ENCODE measurements at regions not wholly inside any gene's neighbourhood (a gene's known extent, or its start where the extent isn't known, plus 50 kb on each side); places are given as distances from the start of the nearest gene placed in this dataset.
A peak's percentile ranks its signal among the peaks of the same experiment; 100 is the strongest.

- no peak for DNase-seq
- in situ Hi-C loops (cut with HindIII; ENCODE audit: low pct_ligation_motif_present, low pct_unique_long_range_greater_than_20kb, low sequenced_read_pairs), result no loop called here
Observed at GRCh38 chr12:113667676-113668356, 196.1 kb upstream of the LHX5 start.

GRCh38 chr12:113667095-113667494 lies 195.4 kb upstream of the LHX5 start:
- DNase-seq, result no peak
- in situ Hi-C loops (cut with HindIII; ENCODE audit: low pct_ligation_motif_present, low pct_unique_long_range_greater_than_20kb, low sequenced_read_pairs), result no loop called here

GRCh38 chr12:113666223-113666622 lies 194.6 kb upstream of the LHX5 start:
- no peak for DNase-seq
- in situ Hi-C loops (cut with HindIII; ENCODE audit: low pct_ligation_motif_present, low pct_unique_long_range_greater_than_20kb, low sequenced_read_pairs), result no loop called here

GRCh38 chr12:113665457-113665856 lies 193.8 kb upstream of the LHX5 start:
- DNase-seq, result no peak
- in situ Hi-C loops (cut with HindIII; ENCODE audit: low pct_ligation_motif_present, low pct_unique_long_range_greater_than_20kb, low sequenced_read_pairs), result no loop called here

- no peak for DNase-seq
- in situ Hi-C loops (cut with HindIII; ENCODE audit: low pct_ligation_motif_present, low pct_unique_long_range_greater_than_20kb, low sequenced_read_pairs), result no loop called here
Observed at GRCh38 chr12:113664224-113664681, 192.6 kb upstream of the LHX5 start.

- no peak for DNase-seq
- in situ Hi-C loops (cut with HindIII; ENCODE audit: low pct_ligation_motif_present, low pct_unique_long_range_greater_than_20kb, low sequenced_read_pairs), result no loop called here
Observed at GRCh38 chr12:113663396-113663795, 191.7 kb upstream of the LHX5 start.

- in situ Hi-C loops (cut with HindIII; ENCODE audit: low pct_ligation_motif_present, low pct_unique_long_range_greater_than_20kb, low sequenced_read_pairs), result no loop called here
- no peak for DNase-seq
Observed at GRCh38 chr12:113660936-113661335, 189.3 kb upstream of the LHX5 start.

- in situ Hi-C loops (cut with HindIII; ENCODE audit: low pct_ligation_motif_present, low pct_unique_long_range_greater_than_20kb, low sequenced_read_pairs), result no loop called here
- DNase-seq, result no peak
Observed at GRCh38 chr12:113659416-113659815, 187.7 kb upstream of the LHX5 start.

GRCh38 chr12:113659015-113659414 lies 187.3 kb upstream of the LHX5 start:
- in situ Hi-C loops (cut with HindIII; ENCODE audit: low pct_ligation_motif_present, low pct_unique_long_range_greater_than_20kb, low sequenced_read_pairs), result no loop called here
- DNase-seq, result no peak

GRCh38 chr12:113658006-113658655 lies 186.5 kb upstream of the LHX5 start:
- no peak for DNase-seq
- in situ Hi-C loops (cut with HindIII; ENCODE audit: low pct_ligation_motif_present, low pct_unique_long_range_greater_than_20kb, low sequenced_read_pairs), result no loop called here

- peak; percentile 16 for DNase-seq
- in situ Hi-C loops (cut with HindIII; ENCODE audit: low pct_ligation_motif_present, low pct_unique_long_range_greater_than_20kb, low sequenced_read_pairs), result no loop called here
Observed at GRCh38 chr12:113655919-113656318, 184.2 kb upstream of the LHX5 start.

GRCh38 chr12:113655479-113655878 lies 183.8 kb upstream of the LHX5 start:
- no peak for DNase-seq
- in situ Hi-C loops (cut with HindIII; ENCODE audit: low pct_ligation_motif_present, low pct_unique_long_range_greater_than_20kb, low sequenced_read_pairs), result no loop called here

GRCh38 chr12:113651662-113652061 lies 180.0 kb upstream of the LHX5 start:
- DNase-seq, result no peak

GRCh38 chr12:113650476-113650875 lies 178.8 kb upstream of the LHX5 start:
- no peak for DNase-seq
- in situ Hi-C loops (cut with HindIII; ENCODE audit: low pct_ligation_motif_present, low pct_unique_long_range_greater_than_20kb, low sequenced_read_pairs), result no loop called here

More at GRCh38 chr12:113651662-113652061, 180.0 kb upstream of the LHX5 start:
- in situ Hi-C loops (cut with HindIII; ENCODE audit: low pct_ligation_motif_present, low pct_unique_long_range_greater_than_20kb, low sequenced_read_pairs), result no loop called here

- no peak for DNase-seq
- in situ Hi-C loops (cut with HindIII; ENCODE audit: low pct_ligation_motif_present, low pct_unique_long_range_greater_than_20kb, low sequenced_read_pairs), result no loop called here
Observed at GRCh38 chr12:113649256-113649830, 177.7 kb upstream of the LHX5 start.

- in situ Hi-C loops (cut with HindIII; ENCODE audit: low pct_ligation_motif_present, low pct_unique_long_range_greater_than_20kb, low sequenced_read_pairs), result no loop called here
- DNase-seq, result peak; percentile 28
Observed at GRCh38 chr12:113647048-113647447, 175.4 kb upstream of the LHX5 start.

- in situ Hi-C loops (cut with HindIII; ENCODE audit: low pct_ligation_motif_present, low pct_unique_long_range_greater_than_20kb, low sequenced_read_pairs), result no loop called here
Observed at GRCh38 chr12:113645603-113646002, 173.9 kb upstream of the LHX5 start.

GRCh38 chr12:113645183-113645582 lies 173.5 kb upstream of the LHX5 start:
- in situ Hi-C loops (cut with HindIII; ENCODE audit: low pct_ligation_motif_present, low pct_unique_long_range_greater_than_20kb, low sequenced_read_pairs), result no loop called here
- DNase-seq, result no peak

More at GRCh38 chr12:113645603-113646002, 173.9 kb upstream of the LHX5 start:
- no peak for DNase-seq

GRCh38 chr12:113643177-113643974 lies 171.7 kb upstream of the LHX5 start:
- in situ Hi-C loops (cut with HindIII; ENCODE audit: low pct_ligation_motif_present, low pct_unique_long_range_greater_than_20kb, low sequenced_read_pairs), result no loop called here

More at GRCh38 chr12:113643177-113643974, 171.7 kb upstream of the LHX5 start:
- no peak for DNase-seq
